ENCODE measurements at regions not wholly inside any gene's neighbourhood (a gene's known extent, or its start where the extent isn't known, plus 50 kb on each side); places are given as distances from the start of the nearest gene placed in this dataset.

- peaks cover 32% of the 10 kb centered on the region for H3K27me3 ChIP-seq (ENCODE audit: control insufficient read depth, insufficient read depth, low read length)
- DNase-seq = no peak
- H3K36me3 ChIP-seq (ENCODE audit: control insufficient read depth, insufficient read depth, low read length) = no peaks in the 10 kb centered on the region
- TF ChIP-seq CTCF (IDR thresholded peaks at IDR 0.05) = no peak
- Mint-ChIP-seq H3K36me3 (peaks cover 9% of the 10 kb centered on the region), H3K4me1 (no peaks in the 10 kb centered on the region), H3K27me3 (ENCODE audit: low read depth in 2 of 2) (peaks cover 40 to 59% of the 10 kb centered on the region in 2 donors), H3K27ac (no peak overlapping the region), H3K9me3 (peaks cover 3 to 5% of the 10 kb centered on the region in 2 donors), H3K4me3 (no peak overlapping the region)
- WGBS (ENCODE audit: insufficient coverage) = 3% methylated on average over 73 of the region's 75 CpGs
- intact Hi-C loops (cut with micrococcal nuclease) = no loop called here
- H3K4me1 ChIP-seq (ENCODE audit: control insufficient read depth, insufficient read depth, low read length) = no peaks in the 10 kb centered on the region
- no peaks in the 10 kb centered on the region for H3K9me3 ChIP-seq (ENCODE audit: control insufficient read depth, insufficient read depth, low read length)
- no peak overlapping the region for H3K27ac ChIP-seq (ENCODE audit: low read length)
- no peak overlapping the region for H3K4me3 ChIP-seq (ENCODE audit: low read length)
- no peak for ATAC-seq
Measured at GRCh38 chr3:28575746-28576613, 227.4 kb upstream of the AZI2 start.

- intact Hi-C loops (cut with micrococcal nuclease) = no loop called here
- no peak overlapping the region for H3K27ac ChIP-seq (ENCODE audit: low read length)
- H3K4me3 ChIP-seq (ENCODE audit: low read length) = no peak overlapping the region
- peaks cover 9% of the 10 kb centered on the region for H3K36me3 Mint-ChIP-seq
- no peaks in the 10 kb centered on the region for H3K4me1 ChIP-seq (ENCODE audit: control insufficient read depth, insufficient read depth, low read length)
- H3K9me3 Mint-ChIP-seq = peaks cover 3 to 5% of the 10 kb centered on the region in 2 donors
- no peaks in the 10 kb centered on the region for H3K36me3 ChIP-seq (ENCODE audit: control insufficient read depth, insufficient read depth, low read length)
- no peak for TF ChIP-seq CTCF (IDR thresholded peaks at IDR 0.05)
- ATAC-seq (no peak), DNase-seq (no peak)
- H3K4me1 Mint-ChIP-seq = no peaks in the 10 kb centered on the region
- peaks cover 30% of the 10 kb centered on the region for H3K27me3 ChIP-seq (ENCODE audit: control insufficient read depth, insufficient read depth, low read length)
- H3K27me3 Mint-ChIP-seq (ENCODE audit: low read depth in 2 of 2) = peaks cover 41 to 59% of the 10 kb centered on the region in 2 donors
- no peak overlapping the region for H3K4me3 Mint-ChIP-seq
- H3K27ac Mint-ChIP-seq = no peak overlapping the region
- 13% methylated on average over 8 of the region's 8 CpGs for WGBS (ENCODE audit: insufficient coverage)
- no peaks in the 10 kb centered on the region for H3K9me3 ChIP-seq (ENCODE audit: control insufficient read depth, insufficient read depth, low read length)
Measured at GRCh38 chr3:28576614-28577200, 228.1 kb upstream of the AZI2 start.

- H3K36me3 ChIP-seq (ENCODE audit: control insufficient read depth, insufficient read depth, low read length) = no peaks in the 10 kb centered on the region
- intact Hi-C loops (cut with micrococcal nuclease) = no loop called here
- no peaks in the 10 kb centered on the region for H3K9me3 ChIP-seq (ENCODE audit: control insufficient read depth, insufficient read depth, low read length)
- no peak for TF ChIP-seq CTCF (IDR thresholded peaks at IDR 0.05)
- H3K27ac Mint-ChIP-seq = no peak overlapping the region
- peaks cover 9% of the 10 kb centered on the region for H3K36me3 Mint-ChIP-seq
- DNase-seq (no peak), ATAC-seq (no peak)
- H3K9me3 Mint-ChIP-seq = peaks cover 3 to 5% of the 10 kb centered on the region in 2 donors
- H3K27me3 Mint-ChIP-seq (ENCODE audit: low read depth in 2 of 2) = peaks cover 43 to 59% of the 10 kb centered on the region in 2 donors
- no peaks in the 10 kb centered on the region for H3K4me1 Mint-ChIP-seq
- no peak overlapping the region for H3K4me3 Mint-ChIP-seq
- H3K4me1 ChIP-seq (ENCODE audit: control insufficient read depth, insufficient read depth, low read length) = no peaks in the 10 kb centered on the region
- no peak overlapping the region for H3K27ac ChIP-seq (ENCODE audit: low read length)
- H3K27me3 ChIP-seq (ENCODE audit: control insufficient read depth, insufficient read depth, low read length) = peaks cover 29% of the 10 kb centered on the region
- H3K4me3 ChIP-seq (ENCODE audit: low read length) = no peak overlapping the region
- 68% methylated on average over 2 of the region's 3 CpGs for WGBS (ENCODE audit: insufficient coverage)
Measured at GRCh38 chr3:28577941-28578500, 229.4 kb upstream of the AZI2 start.
